ENCODE measurements at regions not wholly inside any gene's neighbourhood (a gene's known extent, or its start where the extent isn't known, plus 50 kb on each side); places are given as distances from the start of the nearest gene placed in this dataset.

DNA sequence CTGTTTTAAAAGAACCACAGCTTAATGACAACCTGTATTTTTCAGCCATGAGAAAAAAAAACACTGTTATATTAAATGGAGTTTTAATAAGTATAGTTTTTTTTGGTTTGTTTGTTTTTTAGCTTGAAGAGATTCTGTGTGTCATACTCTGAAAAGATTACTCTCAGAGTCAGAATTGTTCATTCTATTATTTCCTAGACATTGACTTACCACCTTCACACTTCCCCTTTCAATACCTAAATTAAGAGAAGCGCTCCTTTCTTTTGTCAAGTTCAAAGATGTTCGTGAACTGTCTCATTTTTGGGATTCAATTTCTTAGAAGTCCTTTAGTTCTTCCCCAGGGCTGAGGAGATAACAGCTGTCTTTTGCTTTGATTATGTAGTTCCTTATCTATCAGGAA is 1201.6 kb upstream of the NUDT12 start:
- no peak for FAIRE-seq

GRCh38 chr5:104763216-104763615 is 1200.6 kb upstream of the NUDT12 start:
- no peak for FAIRE-seq

- no peak for FAIRE-seq
Measured at GRCh38 chr5:104757915-104758314, 1195.3 kb upstream of the NUDT12 start.

- no peak for FAIRE-seq
Measured at GRCh38 chr5:104755806-104756205, 1193.2 kb upstream of the NUDT12 start.

GRCh38 chr5:104754311-104754995 is 1191.9 kb upstream of the NUDT12 start:
- no peak for FAIRE-seq

- FAIRE-seq, result no peak
Measured at GRCh38 chr5:104751969-104752368, 1189.4 kb upstream of the NUDT12 start.

DNA sequence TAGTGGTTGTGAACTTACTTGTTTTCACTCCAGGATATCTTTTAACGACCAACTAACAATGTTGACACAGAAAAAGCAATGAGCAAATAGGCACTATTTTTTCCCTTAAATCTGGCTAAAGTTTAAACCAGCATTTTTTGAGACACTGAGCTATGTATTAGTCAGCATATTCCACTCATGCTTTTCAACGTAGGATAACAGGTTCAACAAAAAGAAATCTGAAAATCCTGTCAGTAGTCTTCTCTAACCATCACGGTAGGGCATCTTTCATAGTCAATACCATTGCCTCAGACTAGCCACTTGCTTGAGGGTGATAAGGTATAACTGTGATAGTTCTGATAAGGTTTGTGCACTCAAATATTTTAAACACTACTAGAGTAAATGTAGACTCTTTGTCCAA is 1177.3 kb upstream of the NUDT12 start:
- no peak for FAIRE-seq

- FAIRE-seq, result no peak
Measured at GRCh38 chr5:104739503-104739902, 1176.9 kb upstream of the NUDT12 start.

- FAIRE-seq, result no peak
Measured at GRCh38 chr5:104736073-104736472, 1173.5 kb upstream of the NUDT12 start.

DNA sequence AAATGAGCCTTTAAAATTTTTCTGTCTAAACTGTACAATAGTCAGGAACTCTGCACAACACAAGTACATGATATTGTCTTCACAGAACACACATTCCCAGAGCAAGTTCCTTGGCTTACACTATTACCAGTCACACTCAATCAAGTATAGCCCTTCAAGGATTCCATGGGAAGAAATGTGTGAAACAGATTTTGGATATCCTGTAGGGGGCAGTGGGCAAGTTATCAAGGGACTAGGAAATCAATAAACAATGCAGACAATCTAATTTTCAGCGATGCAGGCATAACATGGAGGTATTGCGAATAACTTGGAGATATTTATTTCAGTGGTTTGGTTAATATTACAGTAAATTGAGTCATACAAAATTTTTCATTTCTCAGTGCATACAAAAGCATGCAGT is 1171.5 kb upstream of the NUDT12 start:
- FAIRE-seq, result no peak

GRCh38 chr5:104733063-104733669 is 1170.6 kb upstream of the NUDT12 start:
- FAIRE-seq, result no peak

- FAIRE-seq, result no peak
Measured at GRCh38 chr5:104731331-104731730, 1168.7 kb upstream of the NUDT12 start.

GRCh38 chr5:104708027-104708426 is 1145.4 kb upstream of the NUDT12 start:
- FAIRE-seq, result no peak

DNA sequence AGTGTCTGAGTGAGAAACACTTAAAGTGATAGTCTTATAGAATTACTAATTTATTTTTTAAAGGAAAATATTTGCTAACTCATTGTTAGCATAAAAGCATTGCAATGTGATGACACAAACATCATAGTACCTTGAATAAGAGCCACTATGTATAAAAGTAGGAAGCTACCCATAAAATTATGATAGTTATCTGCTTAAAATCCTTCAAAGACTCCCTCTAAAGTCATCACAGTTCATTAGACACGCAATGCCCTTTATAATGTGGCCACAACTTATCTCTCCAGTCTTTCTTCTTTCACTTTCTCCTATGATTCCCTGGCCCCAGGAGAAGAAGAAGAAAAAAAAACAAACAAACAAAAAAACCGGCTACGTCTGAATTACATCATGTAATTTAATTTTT is 1144.0 kb upstream of the NUDT12 start:
- FAIRE-seq, result no peak

- no peak for FAIRE-seq
Measured at GRCh38 chr5:104702212-104702611, 1139.6 kb upstream of the NUDT12 start.

DNA sequence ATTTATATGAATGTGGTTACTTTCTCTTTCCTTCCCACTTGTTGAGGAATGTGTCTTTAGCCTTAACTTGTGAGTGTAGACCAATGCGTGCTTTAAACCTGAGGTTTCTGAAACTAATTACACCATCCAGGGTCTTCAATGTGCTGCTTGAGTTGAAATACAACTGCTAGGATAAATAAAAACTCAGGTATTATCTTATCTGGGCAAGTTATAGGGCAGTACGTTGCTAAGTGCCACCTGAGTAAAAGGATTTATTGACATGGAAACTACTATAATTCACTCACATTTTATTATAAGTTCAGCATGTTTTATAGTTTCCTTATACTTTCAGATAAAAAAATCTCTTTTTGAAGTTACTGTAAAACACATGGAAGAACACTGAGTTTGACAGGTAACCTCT is 1136.8 kb upstream of the NUDT12 start:
- no peak for FAIRE-seq

DNA sequence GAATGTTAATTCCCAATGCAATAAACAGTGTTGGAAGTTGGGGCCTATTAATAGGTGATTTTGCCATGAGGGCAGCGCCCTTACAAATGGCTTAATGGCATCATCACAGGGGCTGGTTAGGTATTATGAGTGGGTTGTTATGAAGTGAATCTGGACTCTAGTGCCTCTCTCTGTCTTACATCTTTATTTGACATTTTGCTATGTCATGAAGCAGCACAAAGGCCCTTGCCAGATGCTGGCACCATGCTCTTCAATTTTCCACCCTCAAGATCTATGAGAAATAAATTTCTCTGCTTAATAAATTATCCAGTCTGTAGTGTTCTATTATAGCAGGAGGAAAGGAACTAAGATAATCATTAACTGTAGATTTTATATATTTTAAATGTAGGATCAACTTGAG is 1098.7 kb upstream of the NUDT12 start:
- no peak for FAIRE-seq

- FAIRE-seq, result no peak
Measured at GRCh38 chr5:104659497-104659896, 1096.9 kb upstream of the NUDT12 start.

DNA sequence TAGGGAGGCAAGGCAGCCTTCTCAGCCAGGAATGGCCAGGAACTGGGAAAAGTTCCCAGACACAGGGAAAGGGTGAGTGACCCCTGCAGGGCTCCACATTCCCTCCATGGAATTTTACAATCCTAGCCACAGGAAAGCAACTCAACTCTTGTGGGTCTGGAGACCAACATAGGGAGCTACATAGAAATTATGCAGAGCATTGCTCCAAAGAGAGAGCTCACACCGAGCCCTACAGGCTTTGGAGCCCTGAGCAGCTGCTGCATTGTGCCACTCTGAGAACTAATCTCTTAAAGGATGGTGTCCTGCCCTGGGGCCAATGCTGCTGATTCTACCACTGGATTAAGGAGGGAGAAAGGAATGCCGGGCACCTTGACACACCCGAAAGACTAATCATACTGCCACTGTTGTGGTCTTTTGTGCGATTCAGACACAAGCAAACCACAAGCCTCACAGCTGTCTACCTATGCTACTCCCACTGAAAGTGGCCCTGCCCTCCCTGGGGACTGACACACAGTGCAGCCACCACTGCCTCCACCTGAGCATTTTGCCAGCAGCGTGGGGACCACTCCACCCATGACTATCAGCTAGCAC is 1089.8 kb upstream of the NUDT12 start:
- no peak for FAIRE-seq

DNA sequence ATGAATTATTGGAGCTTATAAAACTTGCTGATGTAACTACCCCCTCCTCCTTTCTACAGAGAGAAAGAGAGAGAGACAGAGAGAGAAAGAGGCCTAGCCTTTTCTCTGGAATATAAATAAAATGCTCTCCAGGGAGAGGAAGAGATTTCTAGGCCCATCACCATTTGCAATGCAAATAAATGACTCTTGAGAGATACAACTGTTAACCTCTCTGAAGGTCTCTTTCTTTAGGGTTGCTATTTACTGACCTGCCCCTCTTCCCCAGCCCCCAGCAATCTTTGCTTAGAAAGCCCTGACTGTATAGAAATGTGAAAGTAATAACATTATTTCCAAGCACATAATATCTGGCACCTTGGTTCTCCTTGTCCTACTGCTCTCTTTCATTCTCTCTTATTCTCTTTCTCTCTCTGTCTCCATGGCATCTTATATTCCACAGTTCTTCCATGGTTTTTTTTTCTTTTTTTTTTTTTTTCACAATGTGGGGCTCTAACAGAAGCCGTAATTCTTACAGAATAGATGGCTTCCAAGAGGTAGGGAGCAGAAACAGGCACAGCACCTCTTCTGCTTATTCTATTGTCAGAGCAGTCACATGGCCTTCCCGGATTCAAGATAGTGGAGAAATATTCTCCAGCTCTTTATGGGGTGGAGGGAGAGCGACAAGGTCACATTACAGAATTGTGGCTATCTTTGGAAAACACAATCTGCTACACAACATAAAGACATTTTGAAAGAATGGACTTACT is 1087.9 kb upstream of the NUDT12 start:
- FAIRE-seq, result no peak

GRCh38 chr5:104646416-104646815 is 1083.8 kb upstream of the NUDT12 start:
- no peak for FAIRE-seq

DNA sequence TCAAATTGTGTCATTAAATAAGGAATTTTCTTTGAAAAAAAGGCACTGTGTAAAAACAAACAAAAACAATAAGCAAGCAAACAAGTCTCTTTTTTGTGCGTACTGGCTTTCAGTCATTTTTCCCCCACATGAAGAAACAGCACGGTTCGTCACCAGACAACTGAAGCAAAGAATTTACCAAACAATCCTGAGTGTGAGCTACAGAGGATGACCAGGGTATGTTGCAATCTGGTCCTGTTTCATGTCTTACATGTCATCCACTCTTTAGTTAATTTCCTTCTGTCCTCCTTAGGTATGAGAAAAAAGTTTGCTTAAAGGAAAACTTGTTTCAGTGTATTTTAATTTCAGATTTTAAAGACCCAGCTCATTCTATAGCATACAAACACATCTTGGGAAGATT is 1080.7 kb upstream of the NUDT12 start:
- no peak for FAIRE-seq

DNA sequence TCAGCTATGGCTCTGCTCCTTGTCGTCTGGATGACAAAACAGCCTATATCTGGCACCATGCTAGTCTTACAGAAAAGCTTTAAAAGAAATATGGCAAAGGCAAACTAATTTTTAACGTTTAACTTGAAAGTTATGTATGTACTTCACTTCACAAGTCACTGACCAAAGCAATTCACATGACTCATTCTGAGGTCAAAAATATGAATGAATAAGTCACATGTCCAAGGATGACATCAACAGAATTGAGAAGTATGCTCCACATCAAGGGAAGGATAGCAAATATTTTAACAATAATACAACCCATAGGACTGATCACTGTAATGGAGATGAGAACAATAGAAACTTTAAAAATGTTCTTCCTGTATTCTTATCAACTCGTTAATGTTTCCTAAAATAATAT is 1072.6 kb upstream of the NUDT12 start:
- FAIRE-seq, result no peak

DNA sequence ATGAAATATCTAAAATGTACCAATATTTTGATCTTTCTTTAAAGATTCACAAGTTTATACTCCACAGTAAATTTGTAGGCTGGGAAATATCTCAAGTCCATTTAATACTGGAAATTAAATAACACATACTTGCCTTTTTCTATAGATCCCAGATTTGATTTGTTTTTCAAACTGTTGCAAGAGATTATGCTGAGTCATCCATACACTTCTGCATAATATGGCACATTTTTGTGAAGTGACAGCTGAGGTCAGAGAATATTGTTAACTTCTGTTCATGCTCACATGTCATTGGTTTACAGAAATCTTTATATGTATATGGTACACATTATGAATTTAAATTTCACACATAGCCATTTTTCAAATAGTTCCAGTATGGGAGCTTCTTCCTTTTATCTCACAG is 1066.3 kb upstream of the NUDT12 start:
- FAIRE-seq, result no peak

All from colon (tissue), 2 donors.